GM21576 (cell line): ENCODE measurements at regions not wholly inside any gene's neighbourhood (a gene's known extent, or its start where the extent isn't known, plus 50 kb on each side); places are given as distances from the start of the nearest gene placed in this dataset.
"Not testable (repeated sequence)": the region's sequence is repeated elsewhere in the genome, so short reads cannot be mapped to it uniquely, and the experiment has no call there.

Experiments
- ATAC-seq: cut with Tn5 transposase; IDR thresholded peaks from one replicate; pipeline ENCODE4 v1.9.1; 2021; ENCODE audit warnings: mild to moderate bottlenecking, moderate library complexity; ENCODE audit not compliant: unreplicated experiment

DNA sequence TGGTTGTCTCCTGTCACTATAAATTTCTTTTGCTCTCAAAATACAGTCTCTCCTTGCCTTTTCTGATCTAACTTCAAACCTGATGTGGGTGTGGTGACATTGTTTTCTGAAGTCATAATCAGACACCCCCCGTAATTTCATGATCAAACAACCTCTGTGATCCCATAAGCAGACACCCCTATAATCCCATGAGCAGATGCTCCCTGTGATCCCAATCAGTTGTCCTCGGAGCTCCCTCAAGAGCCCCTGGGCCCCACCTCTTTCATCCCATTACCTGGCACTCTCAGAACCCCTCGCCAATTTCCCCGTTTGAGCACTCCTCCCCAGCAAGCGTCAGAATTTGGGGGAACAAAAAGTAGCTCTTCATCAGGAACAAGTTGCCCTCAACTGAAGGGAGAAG lies 246.3 kb upstream of the FZD8 start:
- ATAC-seq, result no peak

DNA sequence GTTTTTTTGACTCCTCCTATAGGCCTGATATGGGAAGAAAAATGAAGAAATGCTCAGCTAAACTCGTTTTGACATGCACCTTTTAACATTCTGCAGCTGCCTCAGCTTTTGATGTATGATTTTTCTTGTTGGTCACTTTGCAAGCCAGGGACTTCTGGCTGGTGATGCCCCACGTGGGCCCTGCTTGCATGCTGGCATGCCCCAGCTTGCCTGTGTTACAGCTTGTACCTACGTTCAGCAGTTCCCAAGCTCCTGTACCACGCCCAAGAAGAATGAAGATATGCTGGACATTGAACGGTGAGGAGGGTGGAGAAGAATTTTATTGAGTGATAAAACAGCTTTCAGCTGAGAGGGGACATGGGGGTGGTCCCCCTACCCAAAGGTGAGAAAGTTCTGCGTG lies 245.6 kb upstream of the FZD8 start:
- ATAC-seq, result no peak

DNA sequence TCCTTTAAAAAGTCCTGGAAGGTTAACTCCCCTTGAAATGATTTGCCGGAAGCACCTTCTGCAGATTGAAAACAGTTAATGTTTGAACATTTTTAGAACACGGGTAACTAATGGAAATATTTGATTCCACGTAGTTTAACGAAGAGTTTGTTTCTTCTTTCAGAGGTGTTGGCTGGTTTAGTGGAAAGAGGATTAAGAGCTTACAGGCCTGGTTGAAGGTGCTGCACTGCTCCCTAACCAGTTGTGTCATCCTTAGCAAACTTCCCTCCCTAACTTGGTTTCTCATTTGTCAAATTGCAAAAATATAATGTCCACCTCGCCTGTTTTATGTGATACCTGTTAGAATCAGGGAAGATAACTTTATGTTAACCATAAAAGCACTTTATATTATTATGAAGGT lies 243.0 kb upstream of the FZD8 start:
- ATAC-seq, result no peak

DNA sequence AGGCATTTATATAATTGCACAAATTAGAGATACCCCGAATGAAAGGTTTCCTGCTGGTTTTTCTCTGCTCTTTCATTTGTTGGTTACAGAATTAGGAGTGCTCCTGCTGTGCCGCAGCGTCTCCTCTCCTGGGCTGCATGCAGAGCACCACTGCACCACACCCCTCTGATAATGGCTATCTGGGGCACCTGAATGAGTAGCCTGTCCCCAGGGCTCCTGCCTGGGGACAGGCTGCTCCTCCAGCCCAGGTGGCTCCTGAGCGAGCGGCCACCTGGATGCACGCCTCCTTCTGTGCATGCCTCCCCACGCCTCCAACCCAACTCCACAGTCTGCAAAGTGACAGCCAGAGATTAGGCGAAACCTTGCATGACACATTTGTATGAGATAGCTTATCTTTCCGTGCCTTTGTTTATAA lies 242.6 kb upstream of the FZD8 start:
- no peak for ATAC-seq

DNA sequence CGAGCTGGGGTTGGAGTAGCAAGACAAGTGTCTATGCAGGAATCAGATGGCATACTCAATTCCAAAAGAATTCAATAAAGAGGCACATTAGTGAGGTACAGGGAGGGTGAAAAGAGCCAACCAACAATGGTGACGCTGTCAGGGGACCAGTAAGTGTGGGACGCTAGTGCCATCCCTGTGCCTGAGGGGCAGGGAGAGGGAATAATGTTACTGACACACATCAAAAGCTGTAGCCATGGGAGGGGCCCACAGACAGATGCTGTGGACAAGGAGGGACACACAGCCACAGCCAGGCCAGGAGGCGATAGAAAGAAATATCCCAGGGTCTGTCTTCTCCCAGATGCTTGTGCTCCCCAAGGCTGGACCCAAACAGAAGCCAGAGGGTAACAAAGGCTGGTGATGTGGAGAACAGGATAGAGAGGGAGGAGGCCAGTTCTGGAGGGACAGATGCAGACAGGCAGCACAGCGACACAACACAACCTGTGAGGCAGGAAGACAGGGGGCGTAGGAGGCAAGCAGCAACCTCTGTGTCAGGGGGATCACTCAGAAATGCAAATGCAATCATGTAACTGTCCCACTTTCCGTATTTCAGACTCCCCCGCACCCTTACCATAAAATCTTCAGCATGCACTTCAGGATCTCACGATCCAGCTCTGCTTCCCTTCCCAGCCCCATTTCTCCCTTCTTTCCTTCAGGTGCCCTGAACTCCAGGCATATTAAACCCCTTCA lies 240.5 kb upstream of the FZD8 start:
- no peak for ATAC-seq

DNA sequence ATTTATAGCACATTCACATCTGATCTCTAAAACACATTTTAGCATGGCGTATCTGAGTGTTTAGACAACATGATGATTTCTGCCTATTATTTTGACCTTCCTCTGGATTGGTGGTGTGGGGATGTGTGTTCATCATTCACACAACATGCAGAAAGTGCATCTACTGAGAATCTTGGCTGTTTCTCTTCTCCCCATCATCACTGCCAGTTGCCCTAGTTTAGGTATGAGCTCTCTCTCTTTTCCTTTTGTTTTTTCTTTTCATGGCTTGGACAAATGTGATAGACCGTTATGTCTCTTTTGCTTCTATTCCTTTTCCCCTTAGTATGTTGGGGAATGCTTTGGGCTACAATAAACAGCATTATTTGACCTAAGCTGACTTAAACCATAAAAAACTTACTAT lies 239.2 kb upstream of the FZD8 start:
- ATAC-seq, result no peak

DNA sequence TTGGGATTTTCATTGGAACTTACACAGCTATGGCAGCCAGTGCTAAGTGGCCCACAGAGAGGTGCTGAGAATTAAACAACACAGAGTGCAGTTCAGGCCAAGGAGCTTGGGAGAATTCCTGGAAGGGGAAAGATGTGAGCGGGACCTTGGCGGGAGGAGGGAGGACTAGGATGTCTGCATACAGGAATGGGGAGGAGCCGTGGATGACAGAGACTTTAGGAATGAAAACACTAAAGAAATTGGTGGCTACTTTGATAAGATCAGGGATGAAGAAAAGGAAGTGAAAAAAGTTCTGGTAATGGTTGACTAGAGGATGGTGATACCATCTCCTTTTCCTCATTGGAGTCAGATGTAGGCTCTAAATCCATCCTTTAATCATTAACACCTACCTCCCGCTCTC lies 234.2 kb upstream of the FZD8 start:
- ATAC-seq, result no peak

DNA sequence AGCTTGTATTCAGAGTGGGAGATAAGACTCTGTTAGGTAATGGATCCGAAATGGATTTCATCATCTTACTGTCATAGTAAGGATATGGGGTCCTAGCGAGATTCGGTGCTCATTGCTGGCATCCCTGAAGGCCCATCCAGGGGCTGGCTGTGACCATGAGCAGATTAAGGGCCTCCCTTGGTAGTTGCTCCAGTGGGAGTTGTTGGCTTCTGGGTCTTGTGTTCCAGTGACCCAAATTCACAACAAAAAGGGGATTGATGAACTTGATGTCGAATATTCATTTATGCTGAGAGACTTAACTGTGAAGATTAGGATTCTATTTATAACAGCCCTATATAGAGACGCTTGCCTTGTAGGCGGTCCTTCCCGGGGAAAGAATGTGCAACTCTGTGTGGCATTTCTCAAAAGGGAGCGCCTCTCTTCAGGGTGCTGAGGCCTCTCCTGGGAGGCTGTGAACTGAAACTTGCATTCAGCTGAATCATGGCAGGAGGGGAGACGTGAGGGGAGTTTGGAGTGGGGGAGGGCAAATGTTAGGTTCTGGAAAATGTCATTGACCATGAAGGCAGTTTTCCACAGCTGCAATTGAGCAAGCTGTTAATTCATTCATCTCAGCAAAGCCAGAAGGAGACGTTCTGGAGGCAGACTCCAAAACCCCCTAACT lies 233.1 kb upstream of the FZD8 start:
- no peak for ATAC-seq

DNA sequence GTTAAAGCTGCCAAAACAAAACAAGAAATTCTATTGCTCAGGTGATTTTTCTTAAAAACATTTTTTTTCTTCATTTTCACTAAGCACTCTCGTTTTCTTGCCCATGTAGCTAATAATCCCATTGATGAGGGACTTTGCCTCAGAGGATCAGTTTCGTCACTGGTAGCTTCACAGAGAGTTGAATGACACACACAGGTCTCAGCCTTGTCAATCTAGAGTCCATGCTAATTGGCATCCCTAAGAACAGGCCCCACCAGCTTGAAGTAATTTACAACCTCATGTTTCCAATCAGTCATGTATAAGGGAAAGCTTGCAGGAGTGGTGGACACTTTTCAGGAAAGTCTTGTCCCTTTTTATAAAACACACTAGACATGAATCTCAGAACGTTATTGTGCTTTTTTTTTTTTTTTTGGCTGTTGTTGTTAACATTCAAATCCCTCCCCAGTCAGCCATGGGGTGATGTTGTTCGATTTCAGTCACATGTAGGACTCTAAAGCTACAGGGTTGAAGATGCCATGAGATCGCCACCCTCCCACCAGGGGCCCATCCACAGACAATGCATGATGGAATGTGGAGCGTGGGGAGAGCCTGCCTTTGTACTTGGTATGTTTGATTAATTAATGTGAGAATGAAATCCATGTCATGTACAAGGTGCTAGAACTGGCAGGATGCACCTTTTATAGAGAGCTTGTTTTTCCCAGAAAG lies 232.4 kb upstream of the FZD8 start:
- ATAC-seq, result no peak

DNA sequence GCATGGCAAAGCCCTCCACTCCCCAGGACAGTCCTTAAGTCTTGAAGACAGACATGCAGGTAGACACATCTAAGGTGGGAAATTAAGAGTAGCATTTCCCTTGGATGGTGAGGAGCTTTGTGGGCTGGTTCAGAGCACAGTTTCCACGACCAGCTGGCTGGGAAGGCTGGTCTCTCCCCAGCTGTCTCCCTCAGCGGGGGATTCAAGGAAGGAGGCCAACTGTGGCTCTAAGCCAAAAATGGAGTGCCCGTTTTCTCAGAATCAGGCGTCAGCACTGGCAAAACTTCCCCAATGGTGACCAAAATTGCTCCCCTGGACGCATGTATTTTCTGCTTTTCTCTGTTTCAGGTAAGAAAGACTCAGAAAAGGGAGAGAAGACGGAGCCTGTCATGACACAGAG lies 230.6 kb upstream of the FZD8 start:
- no peak for ATAC-seq

DNA sequence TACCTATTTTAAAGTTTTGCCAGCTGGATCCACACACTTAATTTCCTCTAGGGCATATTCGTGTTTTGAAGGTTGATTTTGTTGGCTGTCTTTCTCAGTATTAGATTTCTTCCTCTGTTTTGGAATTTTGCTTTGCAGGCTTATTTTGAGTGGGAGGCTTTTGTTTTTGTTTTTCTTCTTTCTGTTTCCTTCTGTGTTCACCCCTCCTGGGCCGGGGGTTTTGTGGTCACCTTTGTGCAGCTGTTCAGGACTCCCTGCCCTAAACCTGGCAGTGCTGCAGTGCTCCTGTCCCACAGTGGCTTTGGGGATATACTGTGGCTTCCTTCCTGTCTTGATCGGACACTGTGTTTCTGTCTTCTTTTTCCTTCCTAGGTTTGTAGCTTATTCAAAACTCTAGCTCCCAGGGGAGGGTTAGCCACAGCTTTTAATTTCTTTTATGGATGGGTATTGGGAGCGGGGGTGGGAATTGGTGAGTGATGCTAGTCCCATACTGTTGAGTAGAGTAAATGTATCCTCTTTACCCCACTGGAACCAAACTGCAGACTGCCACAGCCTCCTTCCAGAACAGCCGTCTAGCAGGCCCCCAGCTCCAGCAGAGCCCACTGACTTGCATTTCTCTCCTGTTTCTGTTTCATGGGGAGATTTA lies 228.7 kb upstream of the FZD8 start:
- ATAC-seq, result no peak

DNA sequence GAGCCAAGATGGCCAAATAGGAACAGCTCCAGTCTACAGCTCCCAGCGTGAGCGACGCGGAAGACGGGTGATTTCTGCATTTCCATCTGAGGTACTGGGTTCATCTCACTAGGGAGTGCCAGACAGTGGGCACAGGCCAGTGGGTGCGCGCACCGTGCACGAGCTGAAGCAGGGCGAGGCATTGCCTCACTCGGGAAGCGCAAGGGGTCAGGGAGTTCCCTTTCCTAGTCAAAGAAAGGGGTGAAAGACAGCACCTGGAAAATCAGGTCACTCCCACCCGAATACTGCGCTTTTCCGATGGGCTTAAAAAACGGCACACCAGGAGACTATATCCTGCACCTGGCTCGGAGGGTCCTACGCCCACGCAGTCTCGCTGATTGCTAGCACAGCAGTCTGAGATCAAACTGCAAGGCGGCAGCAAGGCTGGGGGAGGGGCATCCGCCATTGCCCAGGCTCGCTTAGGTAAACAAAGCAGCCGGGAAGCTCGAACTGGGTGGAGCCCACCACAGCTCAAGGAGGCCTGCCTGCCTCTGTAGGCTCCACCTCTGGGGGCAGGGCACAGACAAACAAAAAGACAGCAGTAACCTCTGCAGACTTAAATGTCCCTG lies 216.7 kb upstream of the FZD8 start:
- not testable (repeated sequence) for ATAC-seq

DNA sequence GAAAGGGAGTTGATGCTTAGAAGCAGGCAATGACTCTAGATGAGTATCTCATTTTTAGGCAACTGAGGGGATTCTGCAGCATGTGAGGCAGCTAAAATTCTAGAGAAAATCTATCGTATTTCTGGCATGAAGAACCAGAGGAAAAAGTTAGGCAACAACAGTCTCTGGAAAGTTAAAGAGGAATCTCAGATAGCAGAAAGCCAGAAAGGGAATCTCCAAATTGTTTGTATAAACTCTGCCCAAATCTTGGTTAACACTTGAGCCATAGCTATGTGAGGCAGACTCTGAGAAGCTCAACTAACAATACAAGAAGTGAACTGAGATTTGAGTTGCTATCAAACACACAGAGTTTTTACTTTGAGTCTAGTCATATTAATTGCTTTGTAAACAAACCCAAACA lies 215.8 kb upstream of the FZD8 start:
- no peak for ATAC-seq

DNA sequence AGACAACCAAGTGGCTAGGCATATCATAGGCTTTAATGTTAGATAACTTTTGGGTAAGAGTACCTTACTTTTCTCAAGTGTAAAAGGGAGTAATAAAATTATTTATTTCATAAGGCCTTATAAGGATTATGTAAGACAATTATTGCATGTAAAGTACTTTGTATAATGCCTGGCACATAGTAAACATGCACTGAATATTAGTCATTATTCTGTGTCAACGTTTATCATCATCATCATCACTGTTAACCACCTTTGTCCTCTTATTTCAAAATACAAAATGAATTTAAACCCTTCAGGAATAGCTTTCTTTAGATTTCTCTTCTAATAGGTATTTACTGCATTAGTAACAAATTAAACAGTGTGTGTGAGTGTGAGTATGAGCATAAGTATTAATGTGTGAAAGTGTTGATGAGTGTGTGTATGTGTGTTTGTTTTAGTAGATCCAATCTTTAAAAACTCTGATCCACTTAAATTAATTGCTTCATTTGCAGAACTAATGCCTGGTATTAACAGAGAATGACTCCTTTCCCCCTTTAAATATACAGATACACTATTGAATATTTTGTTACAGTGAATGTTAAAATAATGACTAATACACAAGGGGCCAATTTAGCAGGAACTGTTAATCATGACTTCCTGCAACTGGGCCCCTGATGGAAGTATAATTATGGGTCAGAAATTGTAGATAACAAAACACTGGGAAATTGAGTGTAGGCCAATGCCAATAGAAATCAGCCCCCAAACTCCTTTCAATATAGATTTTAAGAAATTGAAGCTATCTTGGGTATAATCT lies 213.3 kb upstream of the FZD8 start:
- no peak for ATAC-seq

DNA sequence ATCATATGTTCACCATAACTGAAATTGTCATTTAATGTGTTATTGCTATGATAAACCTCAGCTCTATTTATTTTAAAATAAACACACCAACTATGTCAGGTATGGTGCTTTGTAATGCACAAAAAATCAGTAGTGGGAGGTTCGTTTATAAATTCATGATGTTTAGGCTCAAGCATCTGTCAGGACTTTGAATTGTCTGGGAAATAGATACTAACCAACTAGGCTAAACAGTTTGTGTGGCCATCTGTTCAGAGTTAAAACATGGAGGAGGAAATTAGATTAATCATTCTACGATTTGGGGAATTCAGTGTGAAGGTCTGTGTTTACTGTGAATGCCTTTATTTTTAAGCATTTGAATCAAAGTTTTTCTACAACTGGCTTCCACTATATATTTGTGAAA lies 212.6 kb upstream of the FZD8 start:
- ATAC-seq, result no peak

DNA sequence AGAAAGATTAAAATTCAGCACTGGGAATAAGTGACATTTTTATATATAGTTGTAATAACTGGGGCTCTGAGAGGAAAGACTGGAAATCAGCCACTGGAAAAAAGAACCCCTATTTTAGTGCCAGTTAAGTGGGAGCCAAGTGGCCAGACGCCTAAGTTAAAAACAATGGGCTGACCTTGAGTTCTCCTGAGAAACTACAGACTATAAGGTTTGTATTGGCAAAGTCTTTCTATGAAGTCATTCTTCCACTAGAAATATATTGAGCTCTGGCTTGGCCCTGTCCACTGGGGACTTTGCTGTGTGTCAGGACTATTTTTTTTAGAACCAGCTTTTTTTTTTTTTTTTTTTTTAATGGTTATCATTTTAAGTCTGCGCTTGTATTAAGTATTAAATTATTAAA lies 210.6 kb upstream of the FZD8 start:
- ATAC-seq, result no peak

DNA sequence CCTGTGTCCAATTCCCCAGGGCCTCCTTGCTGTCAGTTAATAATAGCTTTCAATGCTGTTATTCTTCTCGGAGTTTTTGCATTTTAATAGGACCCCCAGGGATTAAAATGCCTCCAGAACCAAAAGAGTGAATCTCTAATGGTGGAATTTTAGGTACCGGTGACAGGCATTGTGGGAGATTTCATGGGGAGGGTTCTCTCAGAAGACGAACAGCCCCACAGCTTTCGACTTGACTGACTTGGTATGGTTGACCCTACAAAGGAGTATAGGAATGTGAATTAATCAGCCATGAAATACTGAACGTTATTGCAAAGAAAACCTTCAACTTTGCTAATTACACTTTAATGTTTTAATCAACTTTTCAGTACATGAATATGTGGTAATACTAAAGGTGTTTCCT lies 206.3 kb upstream of the FZD8 start:
- ATAC-seq, result no peak

DNA sequence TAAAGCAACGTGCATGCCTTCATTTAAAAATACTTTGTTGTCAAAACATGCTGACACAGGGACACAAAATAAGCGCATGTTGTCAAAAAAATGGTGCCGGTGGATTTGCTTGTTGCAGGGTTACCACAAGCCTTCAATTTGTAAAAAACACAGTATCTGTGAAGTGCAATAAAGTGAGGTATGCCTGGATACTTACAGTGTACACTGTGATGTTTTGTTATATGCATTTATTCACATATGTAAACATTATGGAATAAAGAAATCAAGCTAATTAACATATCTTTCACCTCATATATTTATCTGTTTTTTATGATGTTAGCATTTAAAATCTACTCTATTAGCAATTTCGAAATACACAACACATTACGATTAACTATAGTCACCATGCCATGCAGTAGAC lies 202.6 kb upstream of the FZD8 start:
- ATAC-seq, result no peak

DNA sequence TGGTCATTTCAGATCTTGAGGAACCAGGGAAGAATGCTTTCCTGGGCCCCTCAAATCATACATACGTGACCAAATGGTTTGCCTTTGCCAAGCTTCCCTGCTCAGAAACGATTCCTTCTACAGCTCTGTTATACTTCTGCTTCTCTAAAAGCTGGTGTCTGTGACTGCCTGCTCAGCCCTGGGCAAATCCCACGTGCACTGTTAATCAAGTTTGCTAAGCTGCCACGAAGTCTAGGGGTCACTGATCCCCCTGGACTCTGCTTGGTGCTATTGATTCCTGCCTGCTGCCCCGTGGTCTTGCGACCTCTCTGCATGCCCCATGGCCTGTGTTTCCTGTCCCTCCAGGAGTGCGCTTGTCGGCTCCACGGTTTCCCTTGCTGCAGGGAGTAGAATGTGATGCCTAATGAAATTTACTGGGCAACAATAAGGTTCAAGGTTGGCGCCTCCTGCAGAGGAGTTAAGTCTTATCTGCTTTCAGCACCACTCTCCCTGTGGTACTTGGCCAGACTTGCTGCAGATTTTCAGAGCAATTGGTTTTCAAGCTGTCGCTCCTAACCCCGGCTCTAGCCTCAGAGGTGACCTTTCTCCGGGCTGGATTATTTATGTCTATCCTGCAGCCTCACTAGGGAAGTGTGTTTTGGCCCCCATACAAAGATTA lies 201.6 kb upstream of the FZD8 start:
- ATAC-seq, result no peak

DNA sequence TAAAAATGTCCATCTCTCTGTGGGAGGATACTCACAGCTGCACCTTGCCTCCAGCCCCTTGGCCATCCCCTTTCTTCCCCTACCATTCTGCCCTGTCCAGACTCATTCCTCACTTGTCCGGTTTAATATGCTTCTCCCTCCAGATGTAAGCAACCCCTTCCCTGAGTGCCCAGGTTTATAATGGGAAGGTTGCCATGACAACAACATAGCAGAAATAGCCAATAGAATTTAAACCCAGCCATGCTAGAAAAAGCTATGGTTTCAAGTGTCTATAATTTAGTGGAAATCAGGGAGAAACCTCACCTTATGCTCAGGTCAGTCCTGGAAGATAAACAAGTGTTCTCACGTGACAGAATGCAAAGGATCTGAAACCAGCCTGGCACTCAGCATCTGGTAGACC lies 196.0 kb upstream of the FZD8 start:
- ATAC-seq, result no peak
